GM12891 (cell line): ENCODE measurements at regions not wholly inside any gene's neighbourhood (a gene's known extent, or its start where the extent isn't known, plus 50 kb on each side); places are given as distances from the start of the nearest gene placed in this dataset.

ENCODE experiments used
- POLR2A ChIP-seq: IDR thresholded peaks from 2 replicates; pipeline ENCODE4 v1.6.1; 2011; ENCODE audit warnings: low read depth, low read length, control low read depth
- POLR2AphosphoS5 ChIP-seq: IDR thresholded peaks from 2 replicates; pipeline ENCODE4 v1.6.1; 2011; ENCODE audit warnings: low read depth, low read length, control low read depth
- TAF1 ChIP-seq: IDR thresholded peaks from 2 replicates; pipeline ENCODE4 v1.6.1; 2011; ENCODE audit warnings: low read depth, low read length, control low read depth

DNA sequence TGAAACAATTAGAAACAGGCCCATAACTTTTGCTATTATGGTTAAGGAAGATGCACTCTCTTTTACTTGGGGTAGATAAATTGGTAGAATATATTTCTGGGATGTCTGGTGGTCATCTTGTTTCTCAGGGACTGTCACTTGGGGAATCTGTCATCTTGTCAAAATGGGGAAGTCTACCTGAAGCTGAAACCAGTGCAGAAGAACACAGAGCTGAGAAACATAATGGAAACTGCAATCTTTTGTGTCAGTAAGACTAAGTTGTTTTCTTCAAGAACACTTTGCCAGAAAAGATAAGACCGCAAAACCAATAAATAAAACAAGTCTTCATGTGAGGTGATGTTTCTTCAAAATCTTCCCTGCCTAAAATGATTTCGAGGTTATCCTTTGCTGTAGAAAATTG, 92.0 kb downstream of the NAA11 start:
- TF ChIP-seq POLR2AphosphoS5 (no peak), POLR2A (no peak), TAF1 (no peak)
